SK-N-SH (cell line): ENCODE measurements at regions not wholly inside any gene's neighbourhood (a gene's known extent, or its start where the extent isn't known, plus 50 kb on each side); places are given as distances from the start of the nearest gene placed in this dataset.

ENCODE experiments used
- CTCF ChIA-PET: fragments of 300-600, 350-600 bp; formaldehyde crosslinking; extraction: SDS; loops from one replicate; lab custom pipeline; 2021; lab: Yijun Ruan, JAX
- POLR2A ChIA-PET: fragments of 350-600 bp; sonication (Branson Sonifier 250); formaldehyde crosslinking; extraction: SDS; loops from one replicate; lab custom pipeline; 2020; ENCODE audit warnings: antibody characterized with exemption, inconsistent platforms; lab: Yijun Ruan, JAX
- DNase-seq: peaks from one replicate; pipeline ENCODE4 v3.0.0; 2012
- H2AFZ ChIP-seq: fragments of 200-600 bp; sonication (generic); 2 replicates; pipeline ENCODE4 v1.8.1; 2016; ENCODE audit warnings: antibody characterized with exemption, mild to moderate bottlenecking, low read depth
- H3F3A ChIP-seq: fragments of 200-600 bp; sonication (generic); replicated peaks from 2 replicates; pipeline ENCODE3; 2016; ENCODE audit warnings: antibody characterized with exemption, mild to moderate bottlenecking; ENCODE audit not compliant: insufficient read depth
- H3K27ac ChIP-seq, 2 experiments: fragments of 200-500 bp in 1 of 2; fragments of 200-600 bp in 1 of 2; sonication (Bioruptor generic) in 1 of 2; sonication (generic), shearing (Covaris generic) in 1 of 2; 2 replicates each; pipeline versions ENCODE4 v1.5.1 to v1.6.1; 2014 to 2016; ENCODE audit warnings: low read depth in 2 of 2, inconsistent platforms in 1 of 2, low read length in 1 of 2, mild to moderate bottlenecking in 1 of 2, mixed read lengths in 1 of 2
- H3K27me3 ChIP-seq: fragments of 200-600 bp; sonication (generic), shearing (Covaris generic); 2 replicates; pipeline ENCODE4 v1.6.1; 2016; ENCODE audit warnings: mixed run types; ENCODE audit not compliant: insufficient read depth
- H3K36me3 ChIP-seq, 2 experiments: fragments of 200-500 bp in 1 of 2; fragments of 200-600 bp in 1 of 2; sonication (Bioruptor generic) in 1 of 2; sonication (generic) in 1 of 2; replicated peaks in 1 of 2; 2 replicates each; pipeline versions ENCODE3 to v1.5.1; 2014 to 2016; ENCODE audit warnings: low read length in 1 of 2, mild to moderate bottlenecking in 1 of 2; ENCODE audit not compliant: insufficient read depth in 2 of 2, control insufficient read depth in 1 of 2
- H3K4me1 ChIP-seq, 2 experiments: fragments of 200-500 bp in 1 of 2; fragments of 200-600 bp in 1 of 2; sonication (Bioruptor generic) in 1 of 2; sonication (generic), shearing (Covaris generic) in 1 of 2; 2 replicates each; pipeline versions ENCODE4 v1.5.1 to v1.6.1; 2014 to 2016; ENCODE audit warnings: low read depth in 1 of 2, low read length in 1 of 2, mixed run types in 1 of 2; ENCODE audit not compliant: insufficient read depth in 2 of 2, control insufficient read depth in 1 of 2
- H3K4me2 ChIP-seq: fragments of 200-600 bp; sonication (generic), shearing (Covaris generic); 2 replicates; pipeline ENCODE4 v1.6.1; 2017; ENCODE audit warnings: mixed run types
- H3K4me3 ChIP-seq, 2 experiments: fragments of 200-500 bp in 1 of 2; fragments of 200-600 bp in 1 of 2; sonication (Bioruptor generic) in 1 of 2; sonication (generic), shearing (Covaris generic) in 1 of 2; 2 replicates each; pipeline versions ENCODE4 v1.5.1 to v1.8.1; 2014 to 2016; ENCODE audit warnings: low read depth in 2 of 2, inconsistent platforms in 1 of 2, low read length in 1 of 2, mild to moderate bottlenecking in 1 of 2, mixed read lengths in 1 of 2, moderate library complexity in 1 of 2
- H3K79me2 ChIP-seq: fragments of 200-600 bp; sonication (generic); 2 replicates; pipeline ENCODE4 v1.8.1; 2017; ENCODE audit warnings: mild to moderate bottlenecking; ENCODE audit not compliant: insufficient read depth
- H3K9ac ChIP-seq: fragments of 200-600 bp; sonication (generic); 2 replicates; pipeline ENCODE4 v1.6.1; 2017; ENCODE audit warnings: mixed run types
- H3K9me2 ChIP-seq: fragments of 200-600 bp; sonication (generic); 2 replicates; pipeline ENCODE4 v1.6.1; 2017; ENCODE audit warnings: mixed run types
- H3K9me3 ChIP-seq: fragments of 200-600 bp; sonication (generic); 2 replicates; pipeline ENCODE4 v1.6.1; 2017; ENCODE audit warnings: mixed run types, mild to moderate bottlenecking, moderate library complexity
- H4K20me1 ChIP-seq: fragments of 200-600 bp; sonication (generic); 2 replicates; pipeline ENCODE4 v1.6.1; 2017; ENCODE audit warnings: mild to moderate bottlenecking, mixed run types; ENCODE audit not compliant: insufficient read depth
- CHD2 ChIP-seq: fragments of 150-350 bp; IDR thresholded peaks from 2 replicates; pipeline ENCODE4 v1.6.1; 2018; ENCODE audit warnings: low read length; ENCODE audit not compliant: partially characterized antibody
- ELF1 ChIP-seq: IDR thresholded peaks from 2 replicates; pipeline ENCODE4 v1.4.0; 2012
- EZH2phosphoT487 ChIP-seq: fragments of 200-600 bp; sonication (generic); IDR thresholded peaks from 2 replicates; pipeline ENCODE4 v1.6.1; 2017; ENCODE audit warnings: low read depth, mixed run types, mild to moderate bottlenecking, antibody characterized with exemption, moderate library complexity, borderline replicate concordance
- FOSL2 ChIP-seq: IDR thresholded peaks from 2 replicates; pipeline ENCODE4 v1.4.0; 2012; ENCODE audit warnings: low read depth, mild to moderate bottlenecking, moderate library complexity, borderline replicate concordance
- FOXM1 ChIP-seq: IDR thresholded peaks from 2 replicates; pipeline ENCODE4 v1.4.0; 2012; ENCODE audit warnings: low read depth, mild to moderate bottlenecking
- GATA2 ChIP-seq: sonication (generic); formaldehyde crosslinking; IDR thresholded peaks from 2 replicates; pipeline ENCODE4 v1.5.0; 2020; ENCODE audit warnings: mild to moderate bottlenecking, missing genetic modification reagents
- JUND ChIP-seq: IDR thresholded peaks from 2 replicates; pipeline ENCODE4 v1.4.0; 2012
- MAX ChIP-seq: IDR thresholded peaks from 2 replicates; pipeline ENCODE4 v1.4.0; 2012; ENCODE audit warnings: low read depth
- MXI1 ChIP-seq: IDR thresholded peaks from 2 replicates; pipeline ENCODE4 v1.6.1; 2012; ENCODE audit warnings: mild to moderate bottlenecking, low read depth, low read length, improper control_type of control experiment
- NFIC ChIP-seq: IDR thresholded peaks from 2 replicates; pipeline ENCODE4 v1.4.0; 2012; ENCODE audit warnings: borderline replicate concordance
- NRF1 ChIP-seq: IDR thresholded peaks from 2 replicates; pipeline ENCODE4 v1.6.1; 2012; ENCODE audit warnings: low read depth, mild to moderate bottlenecking, low read length
- POLR2AphosphoS5 ChIP-seq: IDR thresholded peaks from 2 replicates; pipeline ENCODE4 v1.6.1; 2012; ENCODE audit warnings: low read depth, low read length
- TCF12 ChIP-seq: IDR thresholded peaks from 2 replicates; pipeline ENCODE4 v1.4.0; 2012
- USF2 ChIP-seq: fragments of 150-350 bp; IDR thresholded peaks from 2 replicates; pipeline ENCODE4 v1.6.1; 2017; ENCODE audit warnings: antibody characterized with exemption, low read length, low read depth, borderline replicate concordance
- WGBS: methylation state at CpG from one replicate; pipeline ENCODE4 v1.1.6; 2017; ENCODE audit warnings: low lambda C conversion rate; 5-methylcytosine and 5-hydroxymethylcytosine counted together
- TF ChIP-seq, protein P1 (sequence below): IDR thresholded peaks from 2 replicates; pipeline ENCODE4 v1.4.0; 2012; ENCODE audit warnings: low read depth, borderline replicate concordance
- TF ChIP-seq, protein P2 (sequence below): fragments of 150-350 bp; IDR thresholded peaks from 2 replicates; pipeline ENCODE4 v1.6.1; 2016; ENCODE audit warnings: mild to moderate bottlenecking, low read depth, low read length

- H3K4me2 ChIP-seq = no peak overlapping the region
- no peaks in the 10 kb centered on the region for H3K9me3 ChIP-seq
- DNase-seq = no peak
- no peaks in the 10 kb centered on the region for H3K9me2 ChIP-seq
- WGBS = 42% methylated on average over 2 of the region's 3 CpGs
- H3K9ac ChIP-seq = no peak overlapping the region
- no peak for TF ChIP-seq FOXM1
- no peak for TF ChIP-seq EZH2phosphoT487
- no peak for TF ChIP-seq FOSL2
- TF ChIP-seq JUND = no peak
- TF ChIP-seq GATA2 (CRISPR knock-in tag) = no peak
- TF ChIP-seq, all 33 proteins: peak for 0
- Histone ChIP-seq H3K27ac (no peak overlapping the region), H3K79me2 (no peaks in the 10 kb centered on the region), H3K27me3 (no peaks in the 10 kb centered on the region), H3K4me1 (peaks cover 0 to 13% of the 10 kb centered on the region in 2 experiments; a peak in 2 of 4 replicates), H3K4me3 (no peak overlapping the region), H3K36me3 (no peaks in the 10 kb centered on the region), H3F3A (no peaks in the 10 kb centered on the region), H2AFZ (no peak overlapping the region), H4K20me1 (no peaks in the 10 kb centered on the region)
- ChIA-PET CTCF (interaction anchor here (1.5 kb wide), 1 partner anchor 111 kb away, joined by 4 read pairs; no protein-coding TSS in a partner anchor), POLR2A (no interaction called here)
These were observed 160.4 kb downstream of the NSG2 start for GRCh38 chr5:174205939-174206338.

- Histone ChIP-seq H3K27me3 (no peaks in the 10 kb centered on the region), H3K79me2 (no peaks in the 10 kb centered on the region), H3K4me1 (no peaks in the 10 kb centered on the region; a peak in 2 of 4 replicates), H3K27ac (no peak overlapping the region), H3F3A (no peaks in the 10 kb centered on the region), H3K9me3 (no peaks in the 10 kb centered on the region), H3K9ac (no peak overlapping the region), H3K9me2 (no peaks in the 10 kb centered on the region), H3K4me3 (no peak overlapping the region), H3K4me2 (no peak overlapping the region), H2AFZ (no peak overlapping the region), H4K20me1 (no peaks in the 10 kb centered on the region), H3K36me3 (no peaks in the 10 kb centered on the region)
- WGBS = 33% methylated on average over 7 of the region's 8 CpGs
- no peak for TF ChIP-seq MXI1
- TF ChIP-seq ELF1 = no peak
- no peak for TF ChIP-seq POLR2AphosphoS5
- no peak for TF ChIP-seq MAX
- no peak for TF ChIP-seq NFIC
- TF ChIP-seq, protein P1, sequence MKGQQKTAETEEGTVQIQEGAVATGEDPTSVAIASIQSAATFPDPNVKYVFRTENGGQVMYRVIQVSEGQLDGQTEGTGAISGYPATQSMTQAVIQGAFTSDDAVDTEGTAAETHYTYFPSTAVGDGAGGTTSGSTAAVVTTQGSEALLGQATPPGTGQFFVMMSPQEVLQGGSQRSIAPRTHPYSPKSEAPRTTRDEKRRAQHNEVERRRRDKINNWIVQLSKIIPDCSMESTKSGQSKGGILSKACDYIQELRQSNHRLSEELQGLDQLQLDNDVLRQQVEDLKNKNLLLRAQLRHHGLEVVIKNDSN = no peak
- TF ChIP-seq EZH2phosphoT487 = no peak
- no peak for TF ChIP-seq NRF1
- no peak for TF ChIP-seq JUND
- TF ChIP-seq CHD2 = no peak
- no peak for TF ChIP-seq USF2
- TF ChIP-seq, protein P2, sequence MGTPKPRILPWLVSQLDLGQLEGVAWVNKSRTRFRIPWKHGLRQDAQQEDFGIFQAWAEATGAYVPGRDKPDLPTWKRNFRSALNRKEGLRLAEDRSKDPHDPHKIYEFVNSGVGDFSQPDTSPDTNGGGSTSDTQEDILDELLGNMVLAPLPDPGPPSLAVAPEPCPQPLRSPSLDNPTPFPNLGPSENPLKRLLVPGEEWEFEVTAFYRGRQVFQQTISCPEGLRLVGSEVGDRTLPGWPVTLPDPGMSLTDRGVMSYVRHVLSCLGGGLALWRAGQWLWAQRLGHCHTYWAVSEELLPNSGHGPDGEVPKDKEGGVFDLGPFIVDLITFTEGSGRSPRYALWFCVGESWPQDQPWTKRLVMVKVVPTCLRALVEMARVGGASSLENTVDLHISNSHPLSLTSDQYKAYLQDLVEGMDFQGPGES = no peak
- no peak for TF ChIP-seq TCF12
- CTCF ChIA-PET = interaction anchor here (0.8 to 1.9 kb wide), 2 partner anchors 11 to 106 kb away, joined by 3 to 6 read pairs; no protein-coding TSS in a partner anchor
- DNase-seq = no peak
- POLR2A ChIA-PET = no interaction called here
These were observed 165.2 kb downstream of the NSG2 start for GRCh38 chr5:174210596-174211276.
